ENCODE measurements at regions not wholly inside any gene's neighbourhood (a gene's known extent, or its start where the extent isn't known, plus 50 kb on each side); places are given as distances from the start of the nearest gene placed in this dataset.

- TF ChIP-seq POLR2AphosphoS5 (IDR thresholded peaks at IDR 0.05; ENCODE audit: low read depth, low read length) = no peak
- no peak for TF ChIP-seq POLR2A (IDR thresholded peaks at IDR 0.05; ENCODE audit: low read depth, low read length)
- TF ChIP-seq TAF1 (IDR thresholded peaks at IDR 0.05; ENCODE audit: low read depth, low read length) = no peak
These were observed 147.7 kb upstream of the TRPC4 start for GRCh38 chr13:38017320-38017719.
